CD4-positive, alpha-beta T cell treated with Interleukin-6 for 4 hours (primary cell): ENCODE measurements at regions not wholly inside any gene's neighbourhood (a gene's known extent, or its start where the extent isn't known, plus 50 kb on each side); places are given as distances from the start of the nearest gene placed in this dataset.
"Not testable (repeated sequence)": the region's sequence is repeated elsewhere in the genome, so short reads cannot be mapped to it uniquely, and the experiment has no call there.

ENCODE experiments used
- DNase-seq: peaks from one replicate; pipeline ENCODE4 v3.0.0-alpha.2; 2020; ENCODE audit warnings: mixed read lengths

DNA sequence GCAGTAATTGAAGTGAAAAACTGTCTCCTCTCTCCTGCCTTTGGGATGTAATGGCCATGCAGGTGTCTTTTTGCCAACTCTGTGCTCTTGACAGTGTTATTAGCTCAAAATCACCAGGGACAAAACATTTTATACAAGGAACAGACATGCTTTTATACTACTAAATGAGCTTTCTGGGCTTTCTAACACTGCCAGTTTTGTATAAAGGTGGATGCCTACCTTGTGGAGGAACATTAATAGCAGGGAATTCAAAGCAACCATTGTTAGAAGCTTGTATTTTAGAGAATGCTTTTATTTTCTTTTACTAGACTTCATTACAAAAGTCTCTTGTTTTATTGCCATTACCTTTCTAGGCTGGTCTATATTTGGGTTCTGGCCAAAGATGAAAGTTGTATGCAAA is 54.7 kb upstream of the ARSJ start:
- no peak for DNase-seq

DNA sequence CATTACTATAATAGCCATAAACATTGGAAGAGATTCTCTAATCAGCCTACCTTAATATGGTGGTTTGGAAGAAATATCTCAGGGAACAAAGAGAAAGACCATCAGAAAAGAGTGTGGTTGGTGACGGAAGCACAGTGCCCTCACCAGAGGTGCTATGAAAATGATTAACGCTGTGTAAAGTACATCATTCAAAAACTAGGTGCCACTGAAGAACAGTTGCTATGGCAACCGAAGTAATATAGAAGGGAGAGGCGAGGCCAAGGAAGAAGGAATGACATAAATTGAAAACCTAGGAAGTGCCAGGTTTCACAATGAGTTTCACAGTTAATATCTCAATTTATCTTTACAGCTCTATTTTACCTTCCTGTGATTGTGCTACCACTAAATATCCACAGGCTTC is 57.0 kb upstream of the ARSJ start:
- no peak for DNase-seq

DNA sequence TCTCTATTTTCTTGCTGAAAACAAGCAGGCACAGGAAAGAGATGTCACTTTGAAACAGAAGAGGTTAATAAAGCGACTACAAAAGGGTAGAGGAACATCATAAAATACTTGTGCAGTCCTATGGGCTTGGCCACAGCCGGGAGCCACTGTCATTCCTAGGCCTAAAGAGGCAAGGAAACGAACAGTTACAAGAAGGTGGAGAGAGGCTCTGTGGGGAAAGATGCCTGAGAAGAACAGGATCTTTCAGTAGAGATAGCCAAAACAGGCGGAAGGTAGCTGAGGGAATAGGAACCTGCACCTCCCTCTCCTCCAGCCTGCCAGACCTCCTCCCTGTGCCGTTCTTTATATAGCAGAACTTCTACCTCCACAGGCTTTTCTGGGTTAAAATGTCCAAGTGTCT is 57.4 kb upstream of the ARSJ start:
- no peak for DNase-seq

DNA sequence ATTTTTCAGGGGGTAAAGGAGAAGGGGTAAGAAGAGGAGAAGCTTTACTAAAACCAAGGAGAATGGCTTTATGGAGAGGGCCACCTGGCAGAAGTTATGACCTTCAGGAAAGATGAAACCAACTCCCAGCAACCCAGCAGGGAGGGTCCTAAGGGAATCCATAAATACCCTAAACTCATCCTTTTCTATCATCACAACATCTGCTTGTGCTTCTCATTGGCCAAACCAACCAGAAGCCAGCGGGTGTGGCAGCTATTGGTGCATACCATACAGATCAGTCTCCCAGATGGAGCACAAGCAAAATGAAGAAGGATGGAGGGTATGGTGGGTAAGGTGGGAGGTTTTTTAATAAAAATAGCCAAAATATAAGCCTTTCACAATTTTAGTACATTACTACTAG is 58.5 kb upstream of the ARSJ start:
- no peak for DNase-seq

DNA sequence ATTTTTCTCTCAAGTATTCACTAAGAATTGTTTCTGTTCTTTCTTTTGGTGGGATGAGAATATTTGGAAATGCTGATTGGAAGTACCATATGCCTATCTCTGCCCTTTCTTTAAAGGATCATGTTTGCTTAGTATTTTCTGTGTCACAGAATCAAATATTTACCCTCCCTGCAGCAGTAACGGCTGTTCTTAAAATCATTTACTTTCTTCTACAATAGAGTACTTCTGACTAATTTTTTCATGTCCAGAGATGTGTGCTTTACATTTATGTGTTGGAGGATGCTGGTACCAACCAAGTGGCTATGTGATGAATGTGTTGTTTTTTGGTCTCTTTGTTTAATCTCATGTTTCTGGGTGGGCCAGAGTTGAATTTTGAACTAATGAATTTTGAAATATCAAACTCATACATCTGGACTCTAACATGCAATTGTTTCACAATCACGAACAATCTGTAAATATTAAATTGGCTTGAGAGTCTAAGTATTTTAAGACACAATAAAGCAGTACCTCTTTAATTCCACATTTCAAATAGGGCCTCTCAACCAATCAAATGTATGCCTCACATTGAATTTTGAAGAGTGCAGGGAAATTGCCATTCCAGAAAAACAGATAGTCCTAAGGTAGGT is 59.4 kb upstream of the ARSJ start:
- DNase-seq = no peak

DNA sequence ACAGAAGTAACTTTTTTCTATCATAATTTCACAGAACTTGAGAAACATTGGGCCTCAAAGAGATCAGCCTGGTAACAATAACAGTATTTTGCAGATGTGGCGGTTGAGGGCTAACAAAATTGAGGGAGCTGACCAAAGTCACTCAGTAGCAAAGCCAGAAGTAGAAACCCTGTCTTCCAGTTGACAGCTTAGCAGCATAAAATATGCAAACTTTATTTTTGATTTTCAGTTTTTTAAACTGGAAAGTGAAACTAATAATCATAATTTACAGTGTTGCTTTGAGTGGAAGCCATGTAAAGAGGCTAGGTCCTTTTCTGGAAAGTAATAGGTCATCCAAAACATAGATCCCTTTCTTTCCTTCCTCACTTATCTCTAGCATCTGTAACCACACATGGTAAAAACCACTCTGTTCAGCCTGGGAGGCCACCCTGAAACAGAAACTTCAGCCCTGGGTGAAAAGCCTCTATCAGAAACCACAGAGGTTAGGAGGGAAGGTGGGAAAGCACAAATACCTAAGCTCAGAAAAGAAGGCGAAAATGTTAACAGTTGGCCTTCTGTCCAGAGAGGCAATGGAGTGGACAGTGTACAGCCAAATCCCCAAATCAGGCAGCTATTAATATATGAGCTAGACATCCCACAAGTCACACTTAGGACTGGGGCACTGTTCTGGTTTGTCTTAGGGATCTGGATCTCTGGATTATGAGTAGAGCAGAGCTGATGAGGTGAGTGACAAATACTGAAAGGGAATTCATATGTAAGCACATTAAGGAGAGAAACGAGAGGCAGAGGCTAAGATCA is 61.1 kb upstream of the ARSJ start:
- DNase-seq = no peak

DNA sequence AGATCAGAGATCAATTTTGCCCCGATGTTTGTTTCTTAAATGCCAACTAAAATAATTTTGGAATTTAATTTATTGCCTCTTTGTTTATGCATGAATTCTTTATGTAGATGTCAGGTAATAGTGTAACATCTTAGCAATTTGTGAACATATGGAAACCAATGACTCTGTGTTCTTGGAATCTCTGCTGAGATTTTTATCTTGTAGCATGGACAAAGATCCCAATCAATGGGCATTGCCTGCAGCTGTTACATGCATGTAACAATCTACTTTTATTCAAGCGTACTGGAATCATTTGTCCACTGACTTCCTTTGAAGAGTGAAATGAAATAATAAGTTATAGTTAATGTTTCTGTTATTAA is 61.6 kb upstream of the ARSJ start:
- DNase-seq = no peak

DNA sequence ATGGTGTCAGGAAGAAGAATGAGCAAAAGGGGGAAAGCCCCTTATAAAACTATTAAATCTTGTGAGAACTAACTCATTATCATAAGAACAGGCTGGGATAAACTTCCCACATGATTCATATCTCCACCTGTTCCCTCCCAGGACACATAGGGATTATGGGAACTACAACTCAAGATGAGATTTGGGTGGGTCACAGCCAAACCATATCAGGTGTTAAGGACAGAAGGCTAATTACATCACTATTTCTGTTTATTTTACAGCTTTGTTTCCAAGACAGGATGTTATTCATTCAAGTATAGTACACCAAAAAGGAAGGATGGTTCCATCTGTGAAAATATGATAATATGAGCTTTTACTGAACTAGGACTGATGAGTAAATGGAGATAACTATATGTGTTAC is 63.7 kb upstream of the ARSJ start:
- DNase-seq = no peak

DNA sequence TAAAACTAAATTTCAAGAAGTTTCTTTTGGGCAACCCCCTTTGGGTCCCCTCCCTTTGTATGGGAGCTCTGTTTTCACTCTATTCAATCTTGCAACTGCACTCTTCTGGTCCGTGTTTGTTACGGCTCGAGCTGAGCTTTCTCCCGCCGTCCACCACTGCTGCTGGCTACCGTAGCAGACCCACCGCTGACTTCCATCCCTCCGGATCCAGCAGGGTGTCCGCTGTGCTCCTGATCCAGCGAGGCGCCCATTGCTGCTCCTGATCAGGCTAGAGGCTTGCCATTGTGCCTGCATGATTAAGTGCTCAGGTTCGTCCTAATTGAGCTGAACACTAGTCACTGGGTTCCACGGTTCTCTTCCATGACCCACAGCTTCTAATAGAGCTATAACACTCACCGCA is 64.9 kb upstream of the ARSJ start:
- not testable (repeated sequence) for DNase-seq

DNA sequence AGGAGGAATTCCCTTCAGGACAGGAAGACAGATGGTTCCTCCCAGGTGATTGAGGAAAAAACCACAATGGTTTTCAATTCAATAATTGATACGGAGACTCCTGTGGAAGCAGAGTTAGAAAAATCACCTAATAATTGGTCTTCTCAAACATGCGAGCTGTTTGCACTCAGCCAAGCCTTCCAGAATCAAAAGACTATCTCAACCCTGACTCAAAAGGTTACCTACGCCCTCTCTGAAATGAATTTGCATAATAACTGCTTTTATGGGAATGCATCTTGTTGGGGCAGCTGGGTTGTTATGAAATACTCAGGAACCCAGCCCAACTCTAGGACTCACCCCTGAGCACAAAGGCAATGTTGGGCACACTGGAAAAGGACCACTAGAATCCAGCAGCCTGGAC is 66.9 kb upstream of the ARSJ start:
- no peak for DNase-seq

DNA sequence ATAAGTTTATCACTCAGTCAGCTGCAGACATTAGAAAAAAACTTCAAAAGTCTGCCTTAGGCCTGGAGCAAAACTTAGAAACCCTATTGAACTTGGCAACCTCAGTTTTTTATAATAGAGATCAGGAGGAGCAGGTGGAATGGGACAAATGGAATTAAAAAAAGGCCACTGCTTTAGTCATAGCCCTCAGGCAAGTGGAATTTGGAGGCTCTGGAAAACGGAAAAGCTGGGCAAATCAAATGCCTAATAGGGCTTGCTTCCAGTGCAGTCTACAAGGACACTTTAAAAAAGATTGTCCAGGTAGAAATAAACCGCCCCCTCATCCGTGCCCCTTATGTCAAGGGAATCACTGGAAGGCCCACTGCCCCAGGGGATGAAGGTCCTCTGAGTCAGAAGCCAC is 68.7 kb upstream of the ARSJ start:
- DNase-seq = not testable (repeated sequence)

DNA sequence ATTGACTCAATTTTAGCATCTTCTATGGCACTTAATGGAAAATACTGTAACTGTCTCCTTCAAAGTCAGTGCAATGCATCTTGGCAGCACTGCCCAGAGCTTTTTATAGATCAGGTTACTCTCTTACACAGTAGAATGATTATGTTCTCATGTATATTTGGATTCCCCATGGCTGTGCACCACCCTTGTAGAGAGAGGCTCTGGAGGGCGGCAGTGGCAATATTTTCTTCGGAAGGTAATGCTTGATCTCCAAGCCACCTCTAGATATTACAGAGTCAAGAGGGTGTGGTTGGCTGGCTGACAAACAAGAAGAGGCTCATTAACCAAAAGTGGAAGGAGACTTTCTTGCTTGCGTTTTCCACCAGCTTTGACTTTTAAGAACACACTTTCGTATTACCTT is 72.8 kb upstream of the ARSJ start:
- DNase-seq = no peak

DNA sequence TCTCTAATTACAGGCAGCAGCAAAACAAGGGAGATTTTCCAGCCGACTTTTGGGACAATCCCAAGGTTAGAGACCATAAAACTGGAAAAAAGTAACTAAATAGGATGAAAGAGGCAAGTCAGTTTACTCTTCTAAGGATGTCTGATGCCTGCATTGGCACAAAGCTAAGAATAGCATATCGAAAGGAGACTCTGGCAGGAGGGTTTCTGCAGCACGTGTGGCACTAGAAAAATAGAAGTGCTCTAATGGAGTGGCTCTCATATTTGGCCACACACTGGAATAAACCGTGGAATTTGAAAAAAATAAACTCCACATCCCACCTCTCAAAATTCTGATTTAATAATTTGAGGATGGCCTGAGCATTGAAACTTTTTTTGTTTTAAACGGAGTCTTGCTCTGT is 77.2 kb upstream of the ARSJ start:
- DNase-seq = no peak

DNA sequence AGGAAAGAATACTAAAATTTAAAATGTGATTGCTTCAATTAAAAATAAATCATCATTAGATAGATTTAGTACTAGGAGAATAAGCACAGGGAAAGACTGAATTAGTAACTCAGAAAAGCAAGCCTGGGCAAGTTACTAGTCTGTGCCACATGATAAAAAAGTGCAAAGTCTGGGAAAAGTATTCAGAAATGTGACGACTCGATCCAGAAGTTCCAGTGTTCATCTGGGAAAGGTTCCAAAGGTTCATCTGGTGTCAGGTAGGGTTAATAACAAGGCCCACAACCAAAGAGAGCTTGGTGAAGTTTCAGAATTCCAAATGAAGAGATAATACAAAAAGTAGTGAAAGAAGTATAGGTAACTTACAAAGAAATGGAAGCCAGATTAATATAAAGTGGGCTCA is 78.3 kb upstream of the ARSJ start:
- no peak for DNase-seq

DNA sequence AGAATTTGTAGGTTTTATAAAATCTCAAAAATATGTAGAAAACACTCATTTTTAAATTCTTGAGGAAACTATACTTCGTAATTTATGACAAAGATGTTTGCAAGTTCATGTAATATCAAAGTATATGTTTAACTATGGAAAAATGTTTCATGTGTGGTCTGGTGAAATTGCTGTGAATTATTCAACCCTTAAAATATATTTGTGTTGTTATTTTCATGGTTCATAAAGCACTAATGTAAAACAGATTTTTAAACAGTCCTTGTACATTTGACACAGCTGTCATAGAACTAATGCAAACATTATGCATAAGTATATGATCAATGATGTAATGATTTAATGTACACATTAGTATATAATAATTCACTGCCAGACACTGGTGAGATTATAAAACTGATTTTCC is 83.1 kb upstream of the ARSJ start:
- DNase-seq = no peak

DNA sequence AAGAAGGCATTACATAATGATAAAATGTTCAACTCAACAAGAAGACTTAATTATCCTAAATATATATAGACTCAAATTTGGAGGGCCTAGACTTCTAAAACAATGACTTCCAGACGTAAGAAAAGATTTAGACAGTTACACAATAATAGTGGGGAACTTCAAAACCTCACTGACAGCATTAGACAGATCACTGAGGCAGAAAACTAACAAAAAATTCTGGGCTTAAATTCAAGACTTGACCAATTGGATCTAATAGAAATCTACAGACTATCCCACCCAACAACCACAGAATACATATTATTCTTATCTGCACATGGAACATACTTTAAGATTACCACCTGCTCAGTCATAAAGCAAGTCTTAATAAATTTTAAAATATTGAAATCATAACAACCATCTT is 93.3 kb upstream of the ARSJ start:
- DNase-seq = no peak

DNA sequence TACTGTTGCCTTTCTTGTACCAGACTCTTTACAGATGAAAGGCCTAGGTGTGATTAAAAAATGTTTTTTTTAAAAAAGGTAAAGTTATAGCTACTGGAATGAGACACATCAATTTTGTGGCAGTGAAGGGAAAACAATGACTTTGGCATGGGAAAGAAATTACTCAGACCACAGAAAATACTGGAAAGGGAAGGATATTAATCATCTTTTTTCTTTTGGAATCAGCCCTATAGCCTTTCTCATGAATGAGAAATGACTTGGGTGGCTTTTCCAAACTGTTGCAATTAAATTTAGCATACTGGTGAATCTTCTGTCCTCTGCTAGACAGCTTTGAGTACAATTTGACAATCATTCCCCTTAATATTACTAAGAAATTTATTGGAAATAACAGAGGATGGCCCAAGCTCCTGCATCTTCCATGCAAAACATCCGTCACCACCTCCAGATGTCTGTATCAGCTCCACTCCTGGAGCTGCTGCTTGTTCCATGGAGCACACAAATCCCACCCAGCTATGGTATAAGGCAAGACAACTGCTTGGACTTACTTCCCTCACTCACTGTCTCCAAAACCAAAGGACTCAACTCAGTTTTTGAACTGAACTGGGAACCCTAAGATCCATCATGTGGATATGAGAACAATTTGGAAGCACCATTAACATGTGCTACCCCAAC is 97.6 kb upstream of the ARSJ start:
- no peak for DNase-seq

DNA sequence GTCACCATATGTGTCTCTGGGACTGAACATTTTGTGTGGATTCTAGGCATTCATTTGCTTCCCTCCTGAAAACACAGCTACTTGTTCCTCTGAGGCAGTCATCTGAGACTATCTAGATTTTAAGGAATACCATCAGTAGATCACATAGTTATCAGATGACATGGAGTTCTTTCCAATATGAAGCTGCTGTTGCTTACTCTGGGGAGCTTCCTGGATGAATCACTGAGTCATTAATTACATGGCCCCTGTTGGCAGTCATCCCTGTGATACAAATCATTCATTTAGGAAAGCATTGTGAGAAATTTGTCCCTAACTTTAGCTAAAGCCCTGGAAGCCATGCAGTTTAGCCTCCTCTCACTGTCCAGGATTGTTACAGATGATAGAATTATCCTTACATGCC is 98.2 kb upstream of the ARSJ start:
- DNase-seq = no peak

DNA sequence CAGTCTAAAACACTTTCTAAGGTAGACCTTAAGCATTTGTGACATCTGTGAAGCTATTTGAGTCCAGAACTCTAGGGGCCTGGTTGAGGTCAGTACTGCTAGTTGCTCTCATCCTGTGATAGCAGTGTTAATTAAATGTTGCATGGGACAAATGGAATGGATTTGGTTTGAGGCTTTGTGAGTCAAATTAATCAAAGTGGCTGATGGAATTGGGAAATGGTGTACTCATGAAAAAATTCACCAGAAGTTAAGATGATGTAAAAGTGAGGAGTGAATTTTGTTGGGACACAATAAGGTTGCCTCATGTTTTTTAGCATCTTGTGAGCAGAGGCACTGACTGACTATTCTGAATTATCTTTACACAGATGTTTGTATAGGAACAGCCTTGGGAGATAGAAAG is 99.2 kb upstream of the ARSJ start:
- DNase-seq = no peak

DNA sequence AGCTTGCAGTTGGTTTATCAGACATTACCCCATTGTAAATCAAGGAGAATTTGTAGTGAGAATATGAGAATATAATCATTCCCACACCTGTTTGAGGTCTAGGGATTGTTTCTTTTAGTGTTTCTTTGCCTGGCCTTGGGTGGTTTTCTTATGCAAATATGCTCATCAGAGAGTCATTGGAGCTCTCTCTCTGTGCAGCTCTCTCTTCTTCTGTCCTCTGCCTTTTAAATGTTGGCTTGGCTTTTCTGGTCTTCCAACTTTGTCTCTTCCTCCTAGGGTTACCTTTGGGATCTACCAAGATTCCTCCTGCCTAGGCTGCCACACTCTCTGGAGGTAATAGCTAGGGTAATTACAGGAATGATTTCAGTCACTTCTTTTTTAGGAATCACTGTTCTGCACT is 102.3 kb upstream of the ARSJ start:
- no peak for DNase-seq

DNA sequence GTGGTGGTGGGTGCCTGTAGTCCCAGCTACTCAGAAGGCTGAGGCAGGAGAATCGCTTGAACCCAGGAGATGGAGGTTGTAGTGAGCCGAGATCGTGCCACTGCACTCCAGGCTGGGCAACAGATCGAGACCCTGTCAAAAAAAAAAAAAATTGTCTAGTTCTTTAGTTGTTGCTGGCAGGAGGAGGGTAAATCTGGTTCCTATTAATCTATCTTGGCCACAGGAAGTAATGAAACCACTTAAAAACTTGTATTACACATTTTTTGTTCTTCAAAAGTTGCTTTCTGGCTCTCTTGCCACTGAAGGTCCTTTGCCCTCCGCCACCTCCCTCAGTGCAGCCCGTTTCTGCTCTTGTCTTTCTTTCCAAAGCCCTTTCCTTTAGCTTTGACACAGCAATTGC is 102.9 kb upstream of the ARSJ start:
- no peak for DNase-seq

DNA sequence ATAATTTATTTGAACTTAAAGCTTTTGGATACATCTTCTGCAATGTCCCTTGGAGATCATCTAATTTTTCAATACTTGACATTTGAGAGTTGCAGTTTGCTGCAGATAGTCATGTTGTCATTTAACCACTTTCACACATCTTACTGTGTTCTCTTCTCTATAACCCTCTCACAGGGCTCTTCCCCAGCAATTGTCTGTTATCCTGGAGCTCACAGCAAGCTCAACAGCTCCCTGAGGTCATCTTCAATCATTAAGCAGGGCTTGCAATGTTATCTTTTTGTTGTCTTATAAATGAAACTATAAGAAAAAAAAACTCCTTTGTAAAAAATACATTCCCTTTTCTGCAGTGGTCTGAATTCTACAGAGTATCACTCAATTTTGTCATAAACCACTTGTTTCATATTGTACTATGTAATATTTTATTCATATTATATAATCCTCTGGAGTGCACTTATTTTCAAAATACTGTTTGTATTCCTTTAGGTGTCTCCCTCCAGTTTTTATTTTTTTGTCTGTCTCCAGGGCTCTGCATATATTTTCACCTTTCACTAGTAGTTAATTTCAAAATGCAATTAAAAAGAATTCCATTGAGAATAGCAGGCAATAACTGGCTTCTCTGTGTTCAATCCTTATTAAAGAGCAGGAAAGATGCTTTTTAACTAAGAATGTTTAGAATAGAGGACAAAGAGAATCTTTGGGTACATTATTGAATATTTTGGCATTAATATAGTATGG is 106.3 kb upstream of the ARSJ start:
- no peak for DNase-seq

DNA sequence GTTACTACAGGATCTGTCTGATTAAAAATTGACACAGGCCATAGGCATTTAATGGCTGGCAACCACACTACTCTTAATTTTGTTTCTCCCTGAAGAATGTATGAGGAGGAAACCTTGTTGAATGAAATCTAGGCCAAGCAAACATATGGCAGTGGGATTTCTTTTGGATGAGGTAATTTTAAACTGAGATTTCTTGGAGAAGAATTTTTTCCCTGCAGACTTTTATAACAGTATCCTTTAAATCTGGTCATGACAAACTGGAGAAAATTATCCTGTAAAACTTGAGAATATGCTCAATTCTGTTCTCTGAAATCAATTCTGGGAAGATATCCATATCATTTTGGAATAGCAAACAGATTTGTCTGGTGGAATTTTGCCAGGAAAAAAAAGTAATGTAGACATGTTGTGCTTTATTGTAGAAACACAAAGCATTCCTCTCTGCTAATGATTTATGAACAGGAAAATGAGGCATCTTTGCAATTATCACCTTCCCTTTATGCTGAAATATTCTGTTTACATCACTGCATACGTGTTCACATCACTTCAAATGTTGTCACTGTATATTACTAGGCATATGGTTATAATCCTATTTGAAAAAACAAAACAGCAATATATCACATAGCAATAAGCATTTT is 108.3 kb upstream of the ARSJ start:
- no peak for DNase-seq
